Neural progenitor cell (in vitro differentiated cells): ENCODE measurements at regions not wholly inside any gene's neighbourhood (a gene's known extent, or its start where the extent isn't known, plus 50 kb on each side); places are given as distances from the start of the nearest gene placed in this dataset.
A peak's percentile ranks its signal among the peaks of the same experiment; 100 is the strongest.

Experiments
- DNase-seq: peaks from one replicate; pipeline ENCODE4 v3.0.0-alpha.2; 2016; ENCODE audit warnings: low spot score
- H2AFZ ChIP-seq: fragments of 200-600 bp; sonication (generic); replicated peaks from 2 replicates; pipeline ENCODE4 v1.6.1; 2016; ENCODE audit warnings: antibody characterized with exemption
- H3F3A ChIP-seq: fragments of 200-600 bp; sonication (generic); 2 replicates; pipeline ENCODE4 v1.6.1; 2016; ENCODE audit warnings: antibody characterized with exemption, low read depth
- H3K27ac ChIP-seq: fragments of 200-600 bp; sonication (generic); 2 replicates; pipeline ENCODE4 v1.5.1; 2016; ENCODE audit warnings: mild to moderate bottlenecking
- H3K27me3 ChIP-seq: fragments of 200-600 bp; sonication (generic); 2 replicates; pipeline ENCODE4 v1.6.1; 2016; ENCODE audit warnings: mild to moderate bottlenecking, moderate library complexity
- H3K36me3 ChIP-seq: fragments of 200-600 bp; sonication (generic); 2 replicates; pipeline ENCODE4 v1.5.1; 2016
- H3K4me1 ChIP-seq: fragments of 200-600 bp; sonication (generic); 2 replicates; pipeline ENCODE4 v1.6.1; 2016; ENCODE audit warnings: mixed run types
- H3K4me2 ChIP-seq: fragments of 200-600 bp; sonication (generic); 2 replicates; pipeline ENCODE4 v1.6.1; 2016
- H3K4me3 ChIP-seq: fragments of 200-600 bp; sonication (generic); 2 replicates; pipeline ENCODE4 v1.5.1; 2016
- H3K79me2 ChIP-seq: fragments of 200-600 bp; sonication (generic); 2 replicates; pipeline ENCODE4 v1.6.1; 2016; ENCODE audit warnings: low read depth
- H3K9ac ChIP-seq: fragments of 200-600 bp; sonication (generic); 2 replicates; pipeline ENCODE4 v1.6.1; 2016
- H3K9me3 ChIP-seq: fragments of 200-600 bp; sonication (generic); 2 replicates; pipeline ENCODE4 v1.5.1; 2016; ENCODE audit warnings: low read depth
- H4K20me1 ChIP-seq: fragments of 200-600 bp; sonication (generic); 2 replicates; pipeline ENCODE4 v1.6.1; 2016; ENCODE audit warnings: low read depth
- H3K27ac Mint-ChIP-seq: 3 replicates; pipeline ENCODE4 v1.8.0; 2021; ENCODE audit warnings: mixed read lengths
- H3K27me3 Mint-ChIP-seq: 2 replicates; pipeline ENCODE4 v1.8.0; 2022; ENCODE audit warnings: low read depth, mild to moderate bottlenecking, inconsistent platforms, moderate library complexity, mixed read lengths; ENCODE audit not compliant: insufficient read depth
- H3K36me3 Mint-ChIP-seq: 3 replicates; pipeline ENCODE4 v1.8.0; 2021; ENCODE audit warnings: mixed read lengths
- H3K4me1 Mint-ChIP-seq: 3 replicates; pipeline ENCODE4 v1.8.0; 2021; ENCODE audit warnings: mixed read lengths
- H3K4me3 Mint-ChIP-seq: 3 replicates; pipeline ENCODE4 v1.8.0; 2021; ENCODE audit warnings: mild to moderate bottlenecking, moderate library complexity, mixed read lengths
- H3K9me3 Mint-ChIP-seq: 3 replicates; pipeline ENCODE4 v1.8.0; 2020; ENCODE audit warnings: mixed read lengths
- CTCF ChIP-seq: fragments of 200-600 bp; sonication (generic); IDR thresholded peaks from 2 replicates; pipeline ENCODE4 v1.5.1; 2017; ENCODE audit warnings: antibody characterized with exemption, mild to moderate bottlenecking
- EZH2 ChIP-seq: fragments of 200-600 bp; sonication (generic); IDR thresholded peaks from 2 replicates; pipeline ENCODE4 v1.6.1; 2017; ENCODE audit warnings: antibody characterized with exemption, mild to moderate bottlenecking, moderate library complexity
- EZH2phosphoT487 ChIP-seq: fragments of 200-600 bp; sonication (generic); IDR thresholded peaks from 2 replicates; pipeline ENCODE4 v1.6.1; 2017; ENCODE audit warnings: antibody characterized with exemption

DNA sequence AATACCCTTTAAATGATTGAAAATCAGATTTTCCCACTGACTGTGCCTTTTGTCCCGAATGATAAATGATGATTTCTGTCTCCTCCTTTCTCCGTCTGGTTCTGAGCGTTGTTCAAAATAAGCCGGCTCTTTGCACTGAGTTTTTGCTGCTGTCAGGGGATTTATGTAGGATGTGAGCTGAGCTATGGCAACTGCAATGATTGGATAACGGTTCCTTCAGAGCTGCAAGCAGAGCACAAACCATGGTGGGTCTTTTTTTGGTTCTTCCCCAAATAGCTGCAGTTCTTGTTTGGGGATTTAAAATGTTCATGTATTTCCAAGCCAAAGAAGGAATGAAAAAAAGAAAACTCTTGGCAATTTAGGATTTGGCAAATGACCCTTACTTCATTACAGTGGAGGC lies 124.5 kb upstream of the CASK start:
- no peaks in the 10 kb centered on the region for H3K36me3 ChIP-seq
- no peaks in the 10 kb centered on the region for H4K20me1 ChIP-seq
- H2AFZ ChIP-seq = peak overlapping the region; percentile 20
- H3K27ac ChIP-seq = no peak overlapping the region
- Mint-ChIP-seq H3K4me3 (no peak overlapping the region), H3K9me3 (no peaks in the 10 kb centered on the region), H3K4me1 (peaks cover 4% of the 10 kb centered on the region), H3K27me3 (no peaks in the 10 kb centered on the region), H3K36me3 (no peaks in the 10 kb centered on the region), H3K27ac (no peak overlapping the region)
- H3K79me2 ChIP-seq = no peaks in the 10 kb centered on the region
- H3K4me3 ChIP-seq = no peak overlapping the region
- H3K27me3 ChIP-seq = no peaks in the 10 kb centered on the region
- no peak for DNase-seq
- H3F3A ChIP-seq = no peaks in the 10 kb centered on the region
- no peaks in the 10 kb centered on the region for H3K9me3 ChIP-seq
- H3K4me2 ChIP-seq = no peak overlapping the region
- H3K4me1 ChIP-seq = peaks cover 7% of the 10 kb centered on the region
- no peak overlapping the region for H3K9ac ChIP-seq
- TF ChIP-seq CTCF (no peak), EZH2 (no peak), EZH2phosphoT487 (no peak)

GRCh38 chrX:42028109-42028508 lies 104.8 kb upstream of the CASK start:
- TF ChIP-seq EZH2phosphoT487 (no peak), CTCF (no peak), EZH2 (no peak)
- Histone ChIP-seq H3K4me1 (no peaks in the 10 kb centered on the region), H3K27me3 (no peaks in the 10 kb centered on the region), H3K79me2 (no peaks in the 10 kb centered on the region), H3K9me3 (no peaks in the 10 kb centered on the region), H4K20me1 (no peaks in the 10 kb centered on the region), H3K4me2 (no peak overlapping the region), H3K9ac (no peak overlapping the region), H3K27ac (no peak overlapping the region), H3K36me3 (no peaks in the 10 kb centered on the region), H2AFZ (peak overlapping the region; percentile 26), H3F3A (no peaks in the 10 kb centered on the region), H3K4me3 (no peak overlapping the region)
- no peak overlapping the region for H3K4me3 Mint-ChIP-seq
- H3K9me3 Mint-ChIP-seq = peaks cover 3% of the 10 kb centered on the region
- no peaks in the 10 kb centered on the region for H3K4me1 Mint-ChIP-seq
- H3K36me3 Mint-ChIP-seq = no peaks in the 10 kb centered on the region
- no peak overlapping the region for H3K27ac Mint-ChIP-seq
- no peak for DNase-seq
- no peaks in the 10 kb centered on the region for H3K27me3 Mint-ChIP-seq

- no peaks in the 10 kb centered on the region for H3K27me3 ChIP-seq
- H3K9me3 ChIP-seq = no peaks in the 10 kb centered on the region
- no peaks in the 10 kb centered on the region for H3K79me2 ChIP-seq
- TF ChIP-seq EZH2 = no peak
- no peak overlapping the region for H3K4me3 Mint-ChIP-seq
- H2AFZ ChIP-seq = no peak overlapping the region
- no peak overlapping the region for H3K27ac Mint-ChIP-seq
- no peak overlapping the region for H3K9ac ChIP-seq
- no peak overlapping the region for H3K4me2 ChIP-seq
- no peaks in the 10 kb centered on the region for H3K36me3 ChIP-seq
- H3K4me1 ChIP-seq = no peaks in the 10 kb centered on the region
- H4K20me1 ChIP-seq = no peaks in the 10 kb centered on the region
- no peaks in the 10 kb centered on the region for H3K27me3 Mint-ChIP-seq
- no peak for DNase-seq
- H3K4me3 ChIP-seq = no peak overlapping the region
- H3K4me1 Mint-ChIP-seq = no peaks in the 10 kb centered on the region
- no peak overlapping the region for H3K27ac ChIP-seq
- H3K9me3 Mint-ChIP-seq = peaks cover 3% of the 10 kb centered on the region
- H3F3A ChIP-seq = no peaks in the 10 kb centered on the region
- no peaks in the 10 kb centered on the region for H3K36me3 Mint-ChIP-seq
Observed at GRCh38 chrX:42027367-42028000, 104.1 kb upstream of the CASK start.

- Histone ChIP-seq H3K27ac (no peak overlapping the region), H3K79me2 (no peaks in the 10 kb centered on the region), H2AFZ (no peak overlapping the region), H3K4me1 (no peaks in the 10 kb centered on the region), H4K20me1 (no peaks in the 10 kb centered on the region), H3K9me3 (no peaks in the 10 kb centered on the region), H3K9ac (no peak overlapping the region), H3K4me2 (no peak overlapping the region), H3K4me3 (no peak overlapping the region), H3K27me3 (no peaks in the 10 kb centered on the region), H3K36me3 (no peaks in the 10 kb centered on the region), H3F3A (no peaks in the 10 kb centered on the region)
- H3K4me1 Mint-ChIP-seq = no peaks in the 10 kb centered on the region
- TF ChIP-seq CTCF (no peak), EZH2 (no peak), EZH2phosphoT487 (no peak)
- peaks cover 7% of the 10 kb centered on the region for H3K9me3 Mint-ChIP-seq
- H3K36me3 Mint-ChIP-seq = no peaks in the 10 kb centered on the region
- no peaks in the 10 kb centered on the region for H3K27me3 Mint-ChIP-seq
- no peak for DNase-seq
- no peak overlapping the region for H3K4me3 Mint-ChIP-seq
- H3K27ac Mint-ChIP-seq = no peak overlapping the region
Observed at GRCh38 chrX:42025861-42026260, 102.5 kb upstream of the CASK start.
